ENCODE measurements at regions not wholly inside any gene's neighbourhood (a gene's known extent, or its start where the extent isn't known, plus 50 kb on each side); places are given as distances from the start of the nearest gene placed in this dataset.

GRCh38 chr20:55586610-55587009 is 418.7 kb downstream of the CBLN4 start:
- peak; percentile 27 for DNase-seq

GRCh38 chr20:55584964-55585363 is 420.4 kb downstream of the CBLN4 start:
- DNase-seq: no peak

DNA sequence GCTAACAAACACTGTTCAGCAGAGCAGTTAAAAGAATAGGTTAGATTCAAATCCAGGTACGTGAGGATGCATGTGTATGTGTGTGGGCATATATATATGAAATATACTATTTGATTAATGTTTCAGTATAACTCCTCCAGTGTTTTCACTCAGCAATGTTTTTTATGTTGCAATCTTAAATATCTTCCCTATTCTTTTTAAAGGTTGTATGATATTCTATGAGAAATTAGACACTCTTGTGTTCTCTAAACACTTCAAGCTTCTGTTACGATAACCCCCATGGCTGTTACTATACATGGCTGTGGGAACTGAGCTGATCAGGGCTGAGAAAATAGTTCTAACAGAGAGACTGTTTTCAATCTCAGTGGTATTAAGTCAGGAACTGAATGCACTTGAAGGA is 421.0 kb downstream of the CBLN4 start:
- no peak for DNase-seq

DNA sequence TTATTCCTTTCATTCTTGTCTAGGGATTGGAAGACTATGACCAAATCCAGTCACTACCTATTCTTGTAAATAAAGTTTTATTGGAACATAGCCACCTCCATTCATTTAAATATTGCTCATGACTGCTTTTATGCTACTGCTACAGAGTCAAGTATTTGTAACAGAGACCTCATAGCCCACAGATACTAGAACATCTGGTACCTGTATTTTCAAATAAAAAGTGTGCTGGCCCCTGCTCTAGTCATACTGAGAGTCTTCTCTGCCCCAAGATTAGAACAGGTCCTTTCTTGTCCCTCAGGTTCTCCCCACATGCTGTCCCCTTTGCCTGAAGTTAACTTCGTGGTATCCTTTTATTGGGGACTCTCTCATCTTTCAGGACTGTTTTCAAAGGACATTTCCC is 422.3 kb downstream of the CBLN4 start:
- DNase-seq: no peak

DNA sequence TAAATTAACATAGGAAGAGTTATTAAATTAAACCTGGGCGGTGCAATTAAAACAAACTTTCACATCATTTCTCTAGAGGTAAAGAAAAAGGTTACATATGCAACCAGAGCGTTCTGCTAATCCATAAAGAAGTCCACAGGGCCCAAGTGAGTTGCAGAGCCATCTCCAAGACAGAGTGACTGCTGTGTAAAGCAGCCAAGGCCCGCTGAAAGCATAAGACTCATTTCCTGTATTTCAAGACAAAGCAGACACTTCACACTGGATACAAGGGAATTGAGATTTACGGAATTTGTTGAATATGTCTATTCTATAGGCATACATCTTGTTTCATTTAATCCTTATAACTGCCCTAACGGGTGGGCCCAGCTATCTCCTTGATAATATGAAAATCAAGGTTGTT is 422.8 kb downstream of the CBLN4 start:
- no peak for DNase-seq

DNA sequence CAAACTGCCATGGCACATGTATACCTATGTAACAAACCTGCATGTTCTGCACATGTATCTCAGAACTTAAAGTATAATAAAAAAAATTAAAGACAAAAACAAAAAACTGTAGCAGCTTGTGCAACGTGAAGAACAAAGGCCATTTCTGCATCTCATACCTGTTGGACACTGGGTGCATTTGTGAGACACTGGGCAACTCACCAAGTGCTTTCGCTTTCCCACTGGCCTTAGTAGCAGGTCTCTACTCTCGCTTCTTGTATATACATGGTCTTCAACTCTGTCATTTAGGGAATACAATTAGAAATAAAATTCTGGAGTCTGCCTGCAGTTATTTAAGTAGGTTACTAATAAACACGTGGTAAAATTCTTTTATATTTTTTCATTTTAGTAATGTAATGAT is 423.8 kb downstream of the CBLN4 start:
- DNase-seq: no peak

DNA sequence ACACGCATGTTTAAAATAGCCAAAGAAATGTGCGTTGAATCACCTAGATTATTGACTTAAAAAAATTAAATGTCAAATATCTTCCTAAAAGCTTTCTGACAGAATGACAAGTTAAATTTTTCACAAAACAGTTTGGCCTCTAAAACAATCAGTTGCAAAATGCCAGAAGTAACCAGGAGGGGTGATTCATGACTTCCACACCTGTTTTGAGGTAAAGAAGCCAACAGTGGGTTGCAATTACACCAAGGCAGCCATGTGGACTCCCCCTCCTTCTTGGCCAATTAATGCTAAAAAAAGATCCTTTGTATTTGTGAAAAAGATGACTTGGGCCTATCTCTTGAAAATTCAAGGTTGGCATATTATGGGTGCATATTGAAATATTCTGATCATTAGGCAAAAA is 424.8 kb downstream of the CBLN4 start:
- no peak for DNase-seq

DNA sequence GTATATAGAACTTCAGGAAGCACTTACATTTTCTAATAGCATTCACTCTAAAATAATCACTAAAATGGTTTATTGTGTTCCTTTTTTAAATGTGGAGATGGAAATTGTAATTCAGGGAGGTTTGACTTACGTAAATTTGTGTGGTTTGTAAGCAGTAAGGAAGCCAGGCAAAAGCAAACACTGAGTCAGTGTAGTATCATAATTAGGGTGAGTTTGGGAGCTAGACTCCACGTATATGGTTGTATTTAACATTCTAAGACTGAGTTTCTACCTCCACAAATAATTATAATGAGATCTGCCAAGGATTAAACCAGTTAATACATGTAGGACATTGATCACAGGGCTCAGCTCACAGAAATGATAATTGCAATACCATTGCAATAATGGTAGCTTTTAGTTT is 425.5 kb downstream of the CBLN4 start:
- DNase-seq: no peak

DNA sequence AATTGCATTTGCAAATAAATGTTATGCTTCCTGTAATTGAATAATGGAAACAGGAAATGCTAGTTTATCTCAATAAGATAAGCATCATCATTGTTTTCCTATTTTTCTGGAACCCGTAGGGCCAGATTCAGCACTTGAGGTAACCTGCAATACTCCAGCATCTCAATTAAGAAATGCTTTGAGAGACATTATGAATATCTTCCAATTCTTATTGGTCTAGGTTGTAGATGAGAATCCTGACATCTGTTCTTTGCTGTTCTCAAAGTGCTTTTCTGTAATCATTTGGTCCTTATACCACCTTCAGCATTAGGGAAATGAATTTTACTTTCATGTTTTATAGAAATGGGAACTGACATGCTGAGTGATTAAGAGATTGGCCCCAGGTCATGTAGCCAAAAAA is 428.3 kb downstream of the CBLN4 start:
- no peak for DNase-seq

- DNase-seq: no peak
These were observed 436.2 kb downstream of the CBLN4 start for GRCh38 chr20:55569084-55569483.

DNA sequence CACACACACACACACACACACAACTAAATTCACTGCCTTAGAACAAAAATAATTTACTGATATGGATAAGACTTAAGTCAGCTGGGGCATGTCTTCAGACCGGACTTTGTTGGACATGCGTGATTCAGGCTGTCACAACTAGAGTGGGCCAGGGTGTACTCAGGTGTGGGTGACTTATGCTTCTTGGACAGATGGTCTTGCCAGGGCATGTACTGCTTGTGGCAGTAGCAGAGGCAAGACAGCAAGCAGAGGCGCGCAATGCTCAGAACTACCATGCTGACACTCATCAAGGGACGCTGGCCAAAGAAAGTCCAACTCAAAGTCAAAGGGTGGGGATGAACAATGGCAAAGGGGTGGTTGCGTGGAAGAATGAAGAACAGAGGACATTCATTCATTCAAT is 437.5 kb downstream of the CBLN4 start:
- DNase-seq: no peak

GRCh38 chr20:55565096-55565773 is 440.1 kb downstream of the CBLN4 start:
- no peak for DNase-seq

DNA sequence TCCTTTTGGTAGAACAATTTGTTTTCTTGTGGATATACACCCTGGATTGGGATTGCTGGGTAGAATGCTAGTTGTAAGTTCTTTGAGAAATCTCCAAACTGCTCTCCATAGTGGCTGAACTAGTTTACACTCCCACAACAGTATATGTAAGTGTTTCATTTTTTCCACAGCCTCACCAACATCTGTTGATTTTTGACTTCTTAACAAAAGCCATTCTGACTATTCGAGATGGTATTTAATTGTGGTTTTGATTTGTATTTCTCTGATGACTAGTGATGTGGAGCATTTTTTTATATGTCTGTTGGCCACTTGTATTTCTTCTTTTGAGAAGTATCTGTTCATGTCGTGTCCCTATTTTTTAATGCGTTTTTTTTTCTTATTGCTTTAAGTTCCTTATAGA is 444.1 kb downstream of the CBLN4 start:
- DNase-seq: no peak

DNA sequence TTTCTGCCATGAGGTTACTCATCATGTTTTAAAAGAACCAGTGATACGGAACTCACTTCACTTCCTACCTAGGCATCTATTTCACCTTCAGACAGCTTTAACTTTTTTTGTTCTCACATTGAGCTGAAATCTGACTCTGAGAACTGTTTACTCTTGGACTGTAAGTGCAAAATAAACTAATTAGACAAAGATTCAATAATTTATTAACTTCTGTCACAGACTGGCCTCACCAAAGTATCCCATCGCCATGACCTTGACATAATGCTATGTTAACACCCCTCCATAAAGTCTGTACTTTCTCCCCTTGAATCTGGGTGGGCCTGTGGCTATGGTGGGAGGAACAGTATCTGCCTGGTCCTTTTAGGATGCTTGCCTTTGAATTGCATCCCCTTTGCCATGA is 448.1 kb downstream of the CBLN4 start:
- peak; percentile 17 for DNase-seq

GRCh38 chr20:55555075-55555650 is 450.2 kb downstream of the CBLN4 start:
- DNase-seq: no peak

DNA sequence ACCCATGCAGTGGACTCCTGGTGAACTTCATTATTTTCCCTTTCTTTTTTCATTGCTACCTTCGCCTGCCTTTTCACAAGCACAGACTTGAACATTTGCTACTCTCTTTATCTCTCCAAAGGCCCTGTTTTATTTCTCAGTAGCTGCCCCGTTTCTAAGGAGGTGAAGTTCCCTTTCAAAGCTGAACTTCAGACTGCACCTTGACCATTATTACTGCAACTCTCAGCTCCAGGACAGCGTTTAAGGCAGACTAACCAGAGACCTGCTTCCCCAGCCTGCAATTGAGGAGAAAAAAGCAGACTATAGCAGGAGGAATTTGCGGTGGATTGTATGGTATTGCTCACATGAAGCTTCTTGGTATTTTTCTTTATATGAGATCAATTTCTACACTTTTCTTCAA is 460.7 kb downstream of the CBLN4 start:
- no peak for DNase-seq

- DNase-seq: no peak
These were observed 464.8 kb downstream of the CBLN4 start for GRCh38 chr20:55540486-55540885.

- DNase-seq: no peak
These were observed 465.3 kb downstream of the CBLN4 start for GRCh38 chr20:55540013-55540412.

GRCh38 chr20:55538261-55538908 is 466.9 kb downstream of the CBLN4 start:
- DNase-seq: no peak

GRCh38 chr20:55535366-55535765 is 470.0 kb downstream of the CBLN4 start:
- DNase-seq: no peak

GRCh38 chr20:55533632-55534031 is 471.7 kb downstream of the CBLN4 start:
- no peak for DNase-seq

GRCh38 chr20:55530763-55531162 is 474.6 kb downstream of the CBLN4 start:
- DNase-seq: no peak

DNA sequence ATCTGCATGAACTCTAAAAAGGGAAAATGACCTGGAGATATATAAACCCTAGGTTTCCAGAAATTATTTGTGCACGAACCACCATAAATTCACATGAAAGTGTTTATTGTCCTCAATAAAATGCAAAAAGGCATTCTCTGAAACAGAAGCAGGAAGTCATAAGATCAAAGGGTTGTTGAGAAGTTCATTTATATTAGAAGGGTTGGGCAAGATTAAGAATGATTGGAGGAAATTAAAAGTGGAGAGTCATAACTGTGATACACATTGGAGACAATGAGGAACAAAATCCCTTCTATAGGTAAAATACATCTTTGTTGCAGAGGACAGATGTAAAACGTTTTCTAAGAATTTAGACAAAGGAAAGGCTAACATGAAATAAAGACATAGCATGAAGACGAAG is 476.8 kb downstream of the CBLN4 start:
- DNase-seq: no peak

- DNase-seq: no peak
These were observed 483.0 kb downstream of the CBLN4 start for GRCh38 chr20:55522296-55522815.

Measured in NCI-H774 (cell line).